Neural cell (in vitro differentiated cells): ENCODE measurements at regions not wholly inside any gene's neighbourhood (a gene's known extent, or its start where the extent isn't known, plus 50 kb on each side); places are given as distances from the start of the nearest gene placed in this dataset.

Source experiments
- H2AFZ ChIP-seq: fragments of 200-600, 300-800 bp; sonication (generic), shearing (Covaris generic); 2 replicates; pipeline ENCODE4 v1.6.0; 2014; ENCODE audit warnings: low read depth, mild to moderate bottlenecking, antibody characterized with exemption, low read length, moderate library complexity
- H3F3A ChIP-seq: fragments of 200-600 bp; shearing (Covaris generic); 2 replicates; pipeline ENCODE4 v1.6.1; 2016; ENCODE audit warnings: mild to moderate bottlenecking, moderate library complexity, mixed read lengths, antibody characterized with exemption, low read length; ENCODE audit not compliant: insufficient read depth, poor library complexity, severe bottlenecking
- H3K27ac ChIP-seq: fragments of 200-600, 300-800 bp; sonication (generic), shearing (Covaris generic); 2 replicates; pipeline ENCODE4 v1.5.1; 2014; ENCODE audit warnings: mild to moderate bottlenecking, low read length, moderate library complexity
- H3K27me3 ChIP-seq: fragments of 300-800, 200-600 bp; sonication (generic), shearing (Covaris generic); 2 replicates; pipeline ENCODE4 v1.6.0; 2014; ENCODE audit warnings: mild to moderate bottlenecking, low read depth, low read length, moderate library complexity; ENCODE audit not compliant: insufficient read depth
- H3K36me3 ChIP-seq: fragments of 300-800, 200-600 bp; sonication (generic), shearing (Covaris generic); 2 replicates; pipeline ENCODE4 v1.5.1; 2014; ENCODE audit warnings: mild to moderate bottlenecking, antibody characterized with exemption, low read length, moderate library complexity; ENCODE audit not compliant: insufficient read depth
- H3K4me2 ChIP-seq: fragments of 300-800, 200-600 bp; sonication (generic), shearing (Covaris generic); 2 replicates; pipeline ENCODE4 v1.6.0; 2014; ENCODE audit warnings: mild to moderate bottlenecking, low read length
- H3K4me3 ChIP-seq: fragments of 300-800, 200-600 bp; sonication (generic), shearing (Covaris generic); 2 replicates; pipeline ENCODE4 v1.5.1; 2014; ENCODE audit warnings: mild to moderate bottlenecking, low read length, moderate library complexity
- H3K79me2 ChIP-seq: fragments of 200-600 bp; shearing (Covaris generic); replicated peaks from 2 replicates; pipeline ENCODE4 v1.6.0; 2014; ENCODE audit warnings: mild to moderate bottlenecking, low read length, moderate library complexity; ENCODE audit not compliant: insufficient read depth
- H3K9ac ChIP-seq: fragments of 300-800, 200-600 bp; sonication (generic), shearing (Covaris generic); 2 replicates; pipeline ENCODE4 v1.6.1; 2016; ENCODE audit warnings: mild to moderate bottlenecking, low read length, mixed read lengths
- H3K9me2 ChIP-seq: fragments of 200-600 bp; shearing (Covaris generic); 2 replicates; pipeline ENCODE4 v1.6.1; 2016; ENCODE audit warnings: mild to moderate bottlenecking, low read length, mixed read lengths; ENCODE audit not compliant: insufficient read depth
- H3K9me3 ChIP-seq: fragments of 200-600, 300-800 bp; sonication (generic), shearing (Covaris generic); 2 replicates; pipeline ENCODE4 v1.6.1; 2016; ENCODE audit warnings: mild to moderate bottlenecking, mixed run types, low read length, moderate library complexity, mixed read lengths
- H4K20me1 ChIP-seq: fragments of 200-600 bp; shearing (Covaris generic); 2 replicates; pipeline ENCODE4 v1.6.1; 2016; ENCODE audit warnings: mild to moderate bottlenecking, mixed run types; ENCODE audit not compliant: insufficient read depth
- CTCF ChIP-seq: fragments of 450-650 bp; IDR thresholded peaks from 2 replicates; pipeline ENCODE4 v1.5.1; 2014; ENCODE audit warnings: antibody characterized with exemption, mild to moderate bottlenecking, moderate library complexity; ENCODE audit not compliant: poor library complexity, severe bottlenecking
- EP300 ChIP-seq: fragments of 450-650 bp; conservative IDR thresholded peaks from 2 replicates; pipeline ENCODE4 v1.6.1; 2014; ENCODE audit warnings: antibody characterized with exemption, mild to moderate bottlenecking, moderate library complexity; ENCODE audit not compliant: poor library complexity, severe bottlenecking
- EZH2 ChIP-seq: fragments of 200-600, 300-800 bp; shearing (Covaris generic), sonication (generic); IDR thresholded peaks from 2 replicates; pipeline ENCODE4 v1.6.1; 2014; ENCODE audit warnings: antibody characterized with exemption, low read length, borderline replicate concordance, mild to moderate bottlenecking; ENCODE audit not compliant: insufficient read depth, poor library complexity, severe bottlenecking
- MXI1 ChIP-seq: fragments of 450-650 bp; conservative IDR thresholded peaks from 2 replicates; pipeline ENCODE4 v1.6.1; 2014; ENCODE audit warnings: antibody characterized with exemption, mild to moderate bottlenecking; ENCODE audit not compliant: poor library complexity, severe bottlenecking
- POLR2AphosphoS5 ChIP-seq: IDR thresholded peaks from 2 replicates; pipeline ENCODE4 v1.6.1; 2012
- RAD21 ChIP-seq: fragments of 450-650 bp; conservative IDR thresholded peaks from 2 replicates; pipeline ENCODE4 v1.6.1; 2014; ENCODE audit warnings: antibody characterized with exemption, mild to moderate bottlenecking, moderate library complexity
- REST ChIP-seq: IDR thresholded peaks from 2 replicates; pipeline ENCODE4 v1.6.1; 2012; ENCODE audit warnings: borderline replicate concordance
- SMC3 ChIP-seq: fragments of 450-650 bp; conservative IDR thresholded peaks from 2 replicates; pipeline ENCODE4 v1.6.1; 2014; ENCODE audit warnings: antibody characterized with exemption, mild to moderate bottlenecking, moderate library complexity; ENCODE audit not compliant: poor library complexity
- TAF1 ChIP-seq: IDR thresholded peaks from 2 replicates; pipeline ENCODE4 v1.6.1; 2012; ENCODE audit warnings: low read depth

- TF ChIP-seq CTCF (no peak), SMC3 (no peak), TAF1 (no peak), MXI1 (no peak), RAD21 (no peak), EZH2 (no peak), REST (no peak), EP300 (no peak), POLR2AphosphoS5 (no peak)
- Histone ChIP-seq H3K27ac (no peak overlapping the region), H3K9me2 (no peaks in the 10 kb centered on the region), H3K4me2 (no peak overlapping the region), H3F3A (no peaks in the 10 kb centered on the region), H3K9me3 (no peaks in the 10 kb centered on the region), H4K20me1 (no peaks in the 10 kb centered on the region), H3K9ac (no peak overlapping the region), H3K36me3 (no peaks in the 10 kb centered on the region), H3K4me3 (no peak overlapping the region), H3K79me2 (no peaks in the 10 kb centered on the region), H2AFZ (no peak overlapping the region), H3K27me3 (no peaks in the 10 kb centered on the region)
These were observed 272.5 kb downstream of the NEBL start for GRCh38 chr10:20624642-20625041.

- no peaks in the 10 kb centered on the region for H3K79me2 ChIP-seq
- no peaks in the 10 kb centered on the region for H3K36me3 ChIP-seq
- H3K4me3 ChIP-seq: no peak overlapping the region
- no peak overlapping the region for H3K27ac ChIP-seq
- no peaks in the 10 kb centered on the region for H3K9me2 ChIP-seq
- H3K4me2 ChIP-seq: no peak overlapping the region
- no peak for TF ChIP-seq POLR2AphosphoS5
- H3F3A ChIP-seq: no peaks in the 10 kb centered on the region
- H3K27me3 ChIP-seq: no peaks in the 10 kb centered on the region
- H3K9ac ChIP-seq: no peak overlapping the region
- H2AFZ ChIP-seq: no peak overlapping the region
- H4K20me1 ChIP-seq: no peaks in the 10 kb centered on the region
- H3K9me3 ChIP-seq: no peaks in the 10 kb centered on the region
These were observed 273.6 kb downstream of the NEBL start for GRCh38 chr10:20623546-20623945.

GRCh38 chr10:20622531-20623211, 274.4 kb downstream of the NEBL start:
- no peak overlapping the region for H2AFZ ChIP-seq
- H3K9ac ChIP-seq: no peak overlapping the region
- no peaks in the 10 kb centered on the region for H3K36me3 ChIP-seq
- no peaks in the 10 kb centered on the region for H3K79me2 ChIP-seq
- no peaks in the 10 kb centered on the region for H3K9me2 ChIP-seq
- H3K4me2 ChIP-seq: no peak overlapping the region
- H4K20me1 ChIP-seq: no peaks in the 10 kb centered on the region
- no peaks in the 10 kb centered on the region for H3K9me3 ChIP-seq
- no peaks in the 10 kb centered on the region for H3K27me3 ChIP-seq
- TF ChIP-seq TAF1 (no peak), EZH2 (no peak), REST (no peak), RAD21 (no peak), CTCF (no peak), SMC3 (no peak), POLR2AphosphoS5 (no peak), EP300 (no peak), MXI1 (no peak)
- no peak overlapping the region for H3K4me3 ChIP-seq
- no peaks in the 10 kb centered on the region for H3F3A ChIP-seq
- H3K27ac ChIP-seq: no peak overlapping the region
